ENCODE measurements at regions not wholly inside any gene's neighbourhood (a gene's known extent, or its start where the extent isn't known, plus 50 kb on each side); places are given as distances from the start of the nearest gene placed in this dataset.

- Histone ChIP-seq H3K36me3 (no peaks in the 10 kb centered on the region), H3K9me3 (no peaks in the 10 kb centered on the region), H3K4me3 (no peak overlapping the region), H3K27ac (no peak overlapping the region), H3K27me3 (no peaks in the 10 kb centered on the region), H3K4me1 (no peaks in the 10 kb centered on the region)
- TF ChIP-seq POLR2A (IDR thresholded peaks at IDR 0.05) (no peak), CTCF (IDR thresholded peaks at IDR 0.05) (peak; percentile 50 to 61 (median 53))
- intact Hi-C loops (cut with DNase I; ENCODE audit: low total_unique reads): no loop called here
- peak; percentile 27 to 44 for DNase-seq
These were observed 597.9 kb upstream of the ADAMTS5 start for GRCh38 chr21:27564684-27565301.

- DNase-seq: no peak
- Histone ChIP-seq H3K27me3 (no peaks in the 10 kb centered on the region), H3K4me3 (no peak overlapping the region), H3K4me1 (no peaks in the 10 kb centered on the region), H3K27ac (no peak overlapping the region), H3K9me3 (no peaks in the 10 kb centered on the region), H3K36me3 (no peaks in the 10 kb centered on the region)
- intact Hi-C loops (cut with DNase I; ENCODE audit: low total_unique reads): no loop called here
- TF ChIP-seq POLR2A (IDR thresholded peaks at IDR 0.05) (no peak), CTCF (IDR thresholded peaks at IDR 0.05) (no peak)
These were observed 595.4 kb upstream of the ADAMTS5 start for GRCh38 chr21:27562303-27562702.

GRCh38 chr21:27561116-27561515 is 594.2 kb upstream of the ADAMTS5 start:
- DNase-seq: no peak
- H3K4me3 ChIP-seq: no peak overlapping the region
- H3K27me3 ChIP-seq: no peaks in the 10 kb centered on the region
- no peaks in the 10 kb centered on the region for H3K36me3 ChIP-seq
- no peaks in the 10 kb centered on the region for H3K4me1 ChIP-seq
- intact Hi-C loops (cut with DNase I; ENCODE audit: low total_unique reads): no loop called here
- no peak overlapping the region for H3K27ac ChIP-seq
- no peaks in the 10 kb centered on the region for H3K9me3 ChIP-seq
- TF ChIP-seq CTCF (IDR thresholded peaks at IDR 0.05) (no peak), POLR2A (IDR thresholded peaks at IDR 0.05) (no peak)

GRCh38 chr21:27557356-27557755 is 590.5 kb upstream of the ADAMTS5 start:
- Histone ChIP-seq H3K9me3 (peaks cover 0 to 4% of the 10 kb centered on the region in 2 donors), H3K27me3 (no peaks in the 10 kb centered on the region), H3K36me3 (no peaks in the 10 kb centered on the region), H3K4me3 (no peak overlapping the region), H3K27ac (no peak overlapping the region), H3K4me1 (no peaks in the 10 kb centered on the region)
- intact Hi-C loops (cut with DNase I; ENCODE audit: low total_unique reads): no loop called here
- no peak for TF ChIP-seq CTCF (IDR thresholded peaks at IDR 0.05)
- no peak for TF ChIP-seq POLR2A (IDR thresholded peaks at IDR 0.05)
- DNase-seq: no peak

- Histone ChIP-seq H3K27ac (no peak overlapping the region), H3K9me3 (peaks cover 0 to 4% of the 10 kb centered on the region in 2 donors), H3K27me3 (no peaks in the 10 kb centered on the region), H3K36me3 (no peaks in the 10 kb centered on the region), H3K4me1 (no peaks in the 10 kb centered on the region), H3K4me3 (no peak overlapping the region)
- TF ChIP-seq POLR2A (IDR thresholded peaks at IDR 0.05): no peak
- TF ChIP-seq CTCF (IDR thresholded peaks at IDR 0.05): no peak
- intact Hi-C loops (cut with DNase I; ENCODE audit: low total_unique reads): no loop called here
- no peak for DNase-seq
These were observed 589.1 kb upstream of the ADAMTS5 start for GRCh38 chr21:27555996-27556395.

All from uterus (tissue), 3 donors.